Right hindlimb (tissue), 1 donor: ENCODE measurements at regions not wholly inside any gene's neighbourhood (a gene's known extent, or its start where the extent isn't known, plus 50 kb on each side); places are given as distances from the start of the nearest gene placed in this dataset.

Experiments
- DNase-seq: peaks from one replicate; pipeline ENCODE4 v3.0.0-alpha.2; 2018

- no peak for DNase-seq
Observed at GRCh38 chr18:39825485-39826150, 2129.4 kb upstream of the PIK3C3 start.

GRCh38 chr18:39806525-39806924 is 2148.5 kb upstream of the PIK3C3 start:
- DNase-seq, result no peak

GRCh38 chr18:39805218-39805617 is 2149.8 kb upstream of the PIK3C3 start:
- DNase-seq, result no peak

- no peak for DNase-seq
Observed at GRCh38 chr18:39802648-39803229, 2152.3 kb upstream of the PIK3C3 start.

GRCh38 chr18:39801848-39802247 is 2153.2 kb upstream of the PIK3C3 start:
- no peak for DNase-seq

GRCh38 chr18:39801010-39801409 is 2154.0 kb upstream of the PIK3C3 start:
- no peak for DNase-seq

GRCh38 chr18:39799006-39799405 is 2156.0 kb upstream of the PIK3C3 start:
- peak; percentile 35 for DNase-seq

GRCh38 chr18:39796393-39796792 is 2158.6 kb upstream of the PIK3C3 start:
- no peak for DNase-seq

GRCh38 chr18:39795350-39795749 is 2159.7 kb upstream of the PIK3C3 start:
- DNase-seq, result no peak

GRCh38 chr18:39793609-39794008 is 2161.4 kb upstream of the PIK3C3 start:
- DNase-seq, result no peak

- no peak for DNase-seq
Observed at GRCh38 chr18:39788383-39788782, 2166.7 kb upstream of the PIK3C3 start.

- no peak for DNase-seq
Observed at GRCh38 chr18:39786477-39786876, 2168.6 kb upstream of the PIK3C3 start.

GRCh38 chr18:39784541-39784940 is 2170.5 kb upstream of the PIK3C3 start:
- no peak for DNase-seq

- no peak for DNase-seq
Observed at GRCh38 chr18:39781565-39781964, 2173.5 kb upstream of the PIK3C3 start.

GRCh38 chr18:39780774-39781173 is 2174.3 kb upstream of the PIK3C3 start:
- no peak for DNase-seq

- DNase-seq, result no peak
Observed at GRCh38 chr18:39779926-39780325, 2175.1 kb upstream of the PIK3C3 start.

- no peak for DNase-seq
Observed at GRCh38 chr18:39776766-39777165, 2178.3 kb upstream of the PIK3C3 start.

- DNase-seq, result no peak
Observed at GRCh38 chr18:39774957-39775598, 2180.0 kb upstream of the PIK3C3 start.

GRCh38 chr18:39773646-39774045 is 2181.4 kb upstream of the PIK3C3 start:
- DNase-seq, result no peak

- DNase-seq, result no peak
Observed at GRCh38 chr18:39772155-39772919, 2182.7 kb upstream of the PIK3C3 start.

- DNase-seq, result no peak
Observed at GRCh38 chr18:39770399-39770798, 2184.6 kb upstream of the PIK3C3 start.

- no peak for DNase-seq
Observed at GRCh38 chr18:39764873-39765272, 2190.2 kb upstream of the PIK3C3 start.

- no peak for DNase-seq
Observed at GRCh38 chr18:39761273-39761672, 2193.8 kb upstream of the PIK3C3 start.

GRCh38 chr18:39759926-39760325 is 2194.3 kb upstream of the CELF4 start:
- no peak for DNase-seq
